PC-9 (cell line): ENCODE measurements at regions not wholly inside any gene's neighbourhood (a gene's known extent, or its start where the extent isn't known, plus 50 kb on each side); places are given as distances from the start of the nearest gene placed in this dataset.

Experiments used
- CTCF ChIP-seq: fragments of 200-600 bp; sonication (generic); conservative IDR thresholded peaks from 2 replicates; pipeline ENCODE4 v1.6.1; 2017; ENCODE audit warnings: mixed run types, antibody characterized with exemption, mild to moderate bottlenecking, moderate library complexity
- EZH2 ChIP-seq: fragments of 200-600 bp; sonication (generic); IDR thresholded peaks from 2 replicates; pipeline ENCODE4 v1.8.0; 2017; ENCODE audit warnings: antibody characterized with exemption, low read depth

DNA sequence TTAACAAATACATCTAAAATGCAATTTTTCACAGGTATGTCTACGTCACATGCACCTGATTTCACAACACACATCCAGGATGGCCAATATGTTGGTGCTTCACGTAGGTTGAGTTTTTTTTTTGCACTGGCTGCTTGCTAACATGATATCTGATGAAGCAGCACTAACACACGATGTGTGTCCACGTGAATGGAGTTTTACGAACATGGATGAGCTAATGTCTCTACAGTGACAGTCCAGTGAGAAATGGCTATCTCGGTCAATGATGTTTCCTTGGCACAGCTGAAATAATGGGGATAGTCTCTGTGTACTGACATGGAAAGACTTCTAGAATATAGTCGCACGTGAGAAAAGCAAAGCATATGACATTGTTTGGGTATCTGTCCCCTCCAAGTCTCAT lies 563.9 kb upstream of the ADARB2 start:
- TF ChIP-seq CTCF, result no peak
- no peak for TF ChIP-seq EZH2
